Mucosa of descending colon (tissue), 3 donors: ENCODE measurements at regions not wholly inside any gene's neighbourhood (a gene's known extent, or its start where the extent isn't known, plus 50 kb on each side); places are given as distances from the start of the nearest gene placed in this dataset.

Experiments used
- ATAC-seq: fragments of 200-7000 bp; cut with Tn5 transposase; one replicate; pipeline ENCODE4 v1.9.1; 2020; ENCODE audit warnings: mild to moderate bottlenecking, moderate library complexity
- DNase-seq, 3 donors: peaks; one replicate each; pipeline ENCODE4 v3.0.0-alpha.2; 2020
- H3K36me3 ChIP-seq: fragments of 200-600 bp; one replicate; pipeline ENCODE4 v1.8.0; 2021; ENCODE audit warnings: low read depth, mild to moderate bottlenecking
- H3K4me1 ChIP-seq: fragments of 200-600 bp; one replicate; pipeline ENCODE4 v1.8.0; 2021; ENCODE audit warnings: low read depth, mild to moderate bottlenecking
- H3K4me3 ChIP-seq: fragments of 200-600 bp; one replicate; pipeline ENCODE4 v1.8.0; 2021; ENCODE audit warnings: mild to moderate bottlenecking
- H3K9me3 ChIP-seq: fragments of 200-600 bp; one replicate; pipeline ENCODE4 v1.8.0; 2021; ENCODE audit warnings: mild to moderate bottlenecking
- intact Hi-C, 2 donors: fragments of 100-400 bp; cut with DNase I in 1 of 2; cut with micrococcal nuclease in 1 of 2; formaldehyde crosslinking; loops; one replicate each; pipeline versions ENCODE4 v1.11.0 to v1.11.1; 2022; cut with DNase I, micrococcal nuclease
- TF ChIP-seq, protein P1 (sequence below): fragments of 200-600 bp; IDR thresholded peaks from one replicate; pipeline ENCODE4 v1.8.0; 2022; ENCODE audit warnings: antibody characterized with exemption, mild to moderate bottlenecking
- donor health status: DM: no; HTN: no; CAD: no; lungs with moderate emphysema.
- donor health status: DM: no; HTN: no; CAD: no.
- donor health status: DM: no; HTN: yes; CAD: no.

DNA sequence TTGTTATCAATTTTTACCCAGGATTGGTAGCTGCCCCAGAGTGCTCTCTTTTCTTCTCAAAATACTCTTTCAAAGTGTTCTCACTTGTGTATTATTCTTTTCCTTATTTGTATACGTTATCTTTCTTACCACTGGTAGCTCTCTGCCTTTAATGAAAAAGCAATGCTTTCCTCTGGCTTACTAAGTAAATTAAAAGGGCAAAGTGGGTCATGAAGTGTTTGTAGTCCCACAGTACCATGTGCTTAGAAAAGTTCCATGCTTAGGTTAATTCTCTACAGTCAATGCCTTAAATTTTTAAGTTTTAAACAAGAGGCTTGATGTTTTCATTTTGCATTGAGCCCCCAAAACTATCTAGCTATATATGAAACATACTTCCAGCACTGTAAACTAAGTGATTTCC, 300.2 kb downstream of the ASXL3 start:
- no peaks in the 10 kb centered on the region for H3K36me3 ChIP-seq
- intact Hi-C loops = no loop called here
- TF ChIP-seq, protein P1, sequence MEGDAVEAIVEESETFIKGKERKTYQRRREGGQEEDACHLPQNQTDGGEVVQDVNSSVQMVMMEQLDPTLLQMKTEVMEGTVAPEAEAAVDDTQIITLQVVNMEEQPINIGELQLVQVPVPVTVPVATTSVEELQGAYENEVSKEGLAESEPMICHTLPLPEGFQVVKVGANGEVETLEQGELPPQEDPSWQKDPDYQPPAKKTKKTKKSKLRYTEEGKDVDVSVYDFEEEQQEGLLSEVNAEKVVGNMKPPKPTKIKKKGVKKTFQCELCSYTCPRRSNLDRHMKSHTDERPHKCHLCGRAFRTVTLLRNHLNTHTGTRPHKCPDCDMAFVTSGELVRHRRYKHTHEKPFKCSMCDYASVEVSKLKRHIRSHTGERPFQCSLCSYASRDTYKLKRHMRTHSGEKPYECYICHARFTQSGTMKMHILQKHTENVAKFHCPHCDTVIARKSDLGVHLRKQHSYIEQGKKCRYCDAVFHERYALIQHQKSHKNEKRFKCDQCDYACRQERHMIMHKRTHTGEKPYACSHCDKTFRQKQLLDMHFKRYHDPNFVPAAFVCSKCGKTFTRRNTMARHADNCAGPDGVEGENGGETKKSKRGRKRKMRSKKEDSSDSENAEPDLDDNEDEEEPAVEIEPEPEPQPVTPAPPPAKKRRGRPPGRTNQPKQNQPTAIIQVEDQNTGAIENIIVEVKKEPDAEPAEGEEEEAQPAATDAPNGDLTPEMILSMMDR = no peak
- H3K4me3 ChIP-seq = no peak overlapping the region
- H3K4me1 ChIP-seq = peaks cover 9% of the 10 kb centered on the region
- ATAC-seq (no peak), DNase-seq (no peak)
- H3K9me3 ChIP-seq = no peaks in the 10 kb centered on the region

DNA sequence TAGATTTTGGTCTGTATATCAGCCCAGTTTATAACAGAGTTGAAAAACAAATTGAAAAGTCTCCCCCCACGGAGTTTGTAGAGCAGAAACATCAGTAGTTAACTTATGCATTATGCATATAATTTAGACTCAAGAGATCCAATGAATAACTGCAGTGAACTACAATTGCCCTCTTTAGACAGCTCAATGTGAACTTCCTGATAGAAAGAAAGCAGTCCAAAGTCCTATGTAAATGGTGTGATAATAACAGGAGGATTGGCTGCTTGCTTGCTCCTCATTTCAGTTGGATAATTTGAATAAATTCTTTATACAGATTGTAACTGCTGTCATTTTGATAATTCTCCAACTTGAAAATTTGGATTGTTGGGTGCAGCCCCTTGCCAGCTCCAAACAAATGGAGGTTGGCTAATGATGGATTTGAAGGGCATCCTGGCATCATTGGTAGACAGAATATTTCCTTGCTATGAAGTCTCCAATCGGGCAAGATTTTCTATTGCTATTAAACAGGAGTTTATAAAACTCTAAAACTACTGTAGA, 297.1 kb downstream of the ASXL3 start:
- no peak overlapping the region for H3K4me3 ChIP-seq
- peak; percentile 86 for ATAC-seq

DNA sequence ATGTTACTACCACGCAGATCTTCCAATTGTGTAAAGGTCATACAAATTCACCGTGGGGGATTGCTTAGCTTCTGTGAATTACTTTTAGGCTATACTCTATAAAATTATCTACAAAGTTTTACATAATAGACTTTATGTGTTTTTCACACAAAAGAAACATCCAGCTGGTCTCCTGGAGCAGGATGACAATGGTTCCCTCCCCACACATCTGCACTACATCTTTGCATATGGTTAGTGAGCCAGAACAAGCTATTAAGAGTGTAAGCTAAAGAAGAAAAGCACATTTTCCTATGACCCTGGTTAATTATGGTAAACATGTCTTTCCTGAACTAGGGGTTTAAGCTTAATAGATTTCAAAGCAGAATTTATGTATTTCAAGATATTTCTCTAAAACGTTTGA, 295.1 kb downstream of the ASXL3 start:
- H3K4me1 ChIP-seq = peaks cover 9% of the 10 kb centered on the region
- intact Hi-C loops = no loop called here
- DNase-seq (no peak), ATAC-seq (no peak)
- TF ChIP-seq, protein P1 = no peak
- no peaks in the 10 kb centered on the region for H3K9me3 ChIP-seq
- H3K4me3 ChIP-seq = no peak overlapping the region
- no peaks in the 10 kb centered on the region for H3K36me3 ChIP-seq

More for the DNA sequence above, 297.1 kb downstream of the ASXL3 start:
- intact Hi-C loops = no loop called here
- H3K4me1 ChIP-seq = peaks cover 9% of the 10 kb centered on the region
- no peaks in the 10 kb centered on the region for H3K9me3 ChIP-seq
- no peaks in the 10 kb centered on the region for H3K36me3 ChIP-seq
- TF ChIP-seq, protein P1 = no peak
- DNase-seq = peak in 1 of 3 donors; percentile 12

DNA sequence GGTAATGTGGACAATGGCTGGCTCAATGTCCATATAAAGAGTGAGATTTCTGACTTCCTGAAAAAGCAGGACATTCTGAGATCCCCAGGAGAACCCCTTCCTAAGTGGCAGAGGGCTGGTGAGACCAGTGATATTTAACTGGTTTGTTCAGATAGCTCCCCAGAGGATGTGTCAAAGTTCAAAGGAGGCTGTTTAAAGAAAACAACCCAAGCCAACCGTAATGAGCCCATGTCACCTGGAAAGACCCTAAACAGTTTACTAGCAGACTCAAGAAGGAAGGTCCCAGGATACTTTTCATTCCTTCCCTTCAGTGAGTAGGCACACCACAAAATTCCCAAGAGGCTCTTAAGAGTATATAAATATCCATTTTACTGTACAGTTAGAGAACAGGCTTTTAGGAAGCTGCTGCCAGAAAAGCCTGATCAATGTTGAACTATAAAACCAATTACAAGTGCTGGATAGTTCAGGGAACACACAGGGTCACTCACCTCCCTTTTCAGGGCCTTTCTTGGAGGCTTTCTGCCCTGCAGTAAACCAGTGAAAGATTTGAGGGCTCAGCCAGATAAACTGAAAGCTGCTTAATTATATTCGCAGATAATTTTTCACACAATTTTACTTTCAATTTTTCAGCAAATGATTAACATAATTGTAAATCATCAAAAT, 293.5 kb downstream of the ASXL3 start:
- intact Hi-C loops = no loop called here
- no peak overlapping the region for H3K4me3 ChIP-seq
- TF ChIP-seq, protein P1 = no peak
- H3K4me1 ChIP-seq = peaks cover 9% of the 10 kb centered on the region
- DNase-seq = no peak
- H3K9me3 ChIP-seq = no peaks in the 10 kb centered on the region
- ATAC-seq = no peak
- no peaks in the 10 kb centered on the region for H3K36me3 ChIP-seq

DNA sequence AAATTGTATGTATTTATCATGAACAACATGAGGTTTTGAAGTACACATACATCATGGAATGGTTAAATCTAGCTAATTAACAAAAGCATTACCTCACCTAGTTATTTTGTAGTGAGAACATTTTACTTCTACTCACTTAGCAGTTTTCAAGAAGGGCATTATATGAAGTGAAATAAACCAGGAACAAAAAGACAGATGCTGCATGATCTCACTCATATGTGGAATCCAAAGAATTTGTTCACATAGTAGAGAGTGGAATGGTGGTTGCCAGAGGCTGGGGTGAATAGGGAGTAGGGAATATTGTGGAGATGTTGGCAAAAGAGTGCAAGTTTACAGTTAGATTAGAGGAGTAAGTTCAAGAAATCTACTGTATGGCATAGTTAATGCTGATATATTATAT, 292.0 kb downstream of the ASXL3 start:
- intact Hi-C loops = no loop called here
- no peak for ATAC-seq
- TF ChIP-seq, protein P1 = no peak
- Histone ChIP-seq H3K4me1 (peaks cover 1% of the 10 kb centered on the region), H3K36me3 (no peaks in the 10 kb centered on the region), H3K9me3 (no peaks in the 10 kb centered on the region), H3K4me3 (no peak overlapping the region)
- DNase-seq = no peak

DNA sequence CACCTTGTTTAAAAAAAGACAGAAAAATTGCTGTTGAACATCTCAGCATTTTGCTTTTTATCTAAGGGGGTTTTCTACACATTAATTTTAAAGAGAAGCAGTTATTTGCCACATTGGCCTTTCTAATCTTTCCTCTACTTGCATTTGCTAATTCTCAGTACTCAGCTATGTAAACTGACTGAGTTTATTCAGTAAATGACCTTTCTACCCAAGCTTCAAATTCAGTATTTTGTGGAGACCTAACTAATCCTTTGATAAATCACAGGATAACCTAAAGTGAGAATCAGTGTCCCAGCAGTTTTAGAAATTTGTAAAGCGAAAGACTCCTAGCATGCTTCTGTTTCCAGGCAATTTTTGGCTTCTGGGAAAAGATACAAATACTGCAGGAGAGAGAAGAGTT, 288.4 kb downstream of the ASXL3 start:
- TF ChIP-seq, protein P1 = no peak
- intact Hi-C loops = no loop called here
- ATAC-seq (no peak), DNase-seq (no peak)
- Histone ChIP-seq H3K4me1 (no peaks in the 10 kb centered on the region), H3K9me3 (peaks cover 24% of the 10 kb centered on the region), H3K4me3 (no peak overlapping the region), H3K36me3 (no peaks in the 10 kb centered on the region)
